K562 (cell line): ENCODE measurements at regions not wholly inside any gene's neighbourhood (a gene's known extent, or its start where the extent isn't known, plus 50 kb on each side); places are given as distances from the start of the nearest gene placed in this dataset.

ENCODE experiments used
- ATAC-seq: fragments of 200-7000 bp; cut with Tn5 transposase; 3 replicates; pipeline ENCODE4 v1.9.1; 2020; ENCODE audit warnings: moderate library complexity
- BruUV-seq: library from RNA; stranded (reverse); fragments of 400-500 nt; replicated peaks from 2 replicates; lab custom pipeline; 2021; lab: Mats Ljungman, UMichigan
- CTCF ChIA-PET: fragments of 300-600 bp; formaldehyde crosslinking; extraction: SDS; loops from one replicate; lab custom pipeline; 2021; ENCODE audit warnings: low intra/inter-chr PET ratio; lab: Yijun Ruan, JAX
- POLR2A ChIA-PET: fragments of 300-600, 350-650 bp; sonication (Branson Sonifier 250); formaldehyde crosslinking; extraction: SDS; loops from one replicate; lab custom pipeline; 2021; ENCODE audit warnings: antibody characterized with exemption, inconsistent platforms; lab: Yijun Ruan, JAX
- DNase-seq, 4 experiments: peaks; one replicate each; pipeline versions ENCODE4 v3.0.0 to v3.0.0-alpha.2; 2011 to 2018; ENCODE audit warnings: low spot score in 3 of 4, mixed read lengths in 3 of 4; ENCODE audit errors: extremely low read depth in 1 of 4
- FAIRE-seq: peaks from 2 replicates; lab custom pipeline; 2011; peaks lifted over from hg19 to GRCh38; lab: Jason Lieb, UNC
- H2AFZ ChIP-seq: 2 replicates; pipeline ENCODE4 v1.6.0; 2011; ENCODE audit warnings: low read depth, low read length, control low read depth, inconsistent platforms
- H3K27ac ChIP-seq: fragments of 200-600 bp; 3 replicates; pipeline ENCODE4 v1.8.0; 2011; ENCODE audit warnings: low read depth, mild to moderate bottlenecking, control low read depth, inconsistent platforms, low read length, moderate library complexity, mixed read lengths; ENCODE audit errors: extremely low read depth
- H3K27me3 ChIP-seq, 2 experiments: fragments of 300-600 bp in 1 of 2; 2 replicates in 1 of 2; 3 replicates in 1 of 2; pipeline versions ENCODE4 v1.6.0 to v1.8.0; 2011; ENCODE audit warnings: inconsistent platforms in 2 of 2, low read length in 2 of 2, mild to moderate bottlenecking in 1 of 2, mixed read lengths in 1 of 2, moderate library complexity in 1 of 2; ENCODE audit not compliant: control insufficient read depth in 2 of 2, insufficient read depth in 2 of 2
- H3K36me3 ChIP-seq: fragments of 300-600 bp; 3 replicates; pipeline ENCODE4 v1.8.0; 2011; ENCODE audit warnings: mild to moderate bottlenecking, low read length, inconsistent platforms; ENCODE audit not compliant: control insufficient read depth, insufficient read depth
- H3K4me1 ChIP-seq, 2 experiments: fragments of 200-600 bp in 1 of 2; replicated peaks in 1 of 2; 2 replicates in 1 of 2; 3 replicates in 1 of 2; pipeline versions ENCODE4 v1.5.1 to v1.8.0; 2011; ENCODE audit warnings: inconsistent platforms in 2 of 2, low read length in 2 of 2, mild to moderate bottlenecking in 1 of 2, mixed read lengths in 1 of 2, moderate library complexity in 1 of 2; ENCODE audit not compliant: control insufficient read depth in 2 of 2, insufficient read depth in 2 of 2
- H3K4me2 ChIP-seq: 2 replicates; pipeline ENCODE4 v1.6.1; 2011; ENCODE audit warnings: low read length, control low read depth, inconsistent platforms, mixed read lengths; ENCODE audit not compliant: insufficient read depth
- H3K4me3 ChIP-seq: fragments of 200-600 bp; sonication (generic), shearing (Covaris generic); 2 replicates; pipeline ENCODE4 v1.5.1; 2016; ENCODE audit warnings: control low read depth, inconsistent platforms
- H3K79me2 ChIP-seq: fragments of 200-600 bp; 3 replicates; pipeline ENCODE4 v1.8.0; 2011; ENCODE audit warnings: low read length, inconsistent platforms; ENCODE audit not compliant: control insufficient read depth, insufficient read depth
- H3K9ac ChIP-seq, 2 experiments: 2 replicates each; pipeline versions ENCODE4 v1.6.0 to v1.6.1; 2011; ENCODE audit warnings: low read depth in 2 of 2, low read length in 2 of 2, control low read depth in 1 of 2, inconsistent platforms in 1 of 2, mild to moderate bottlenecking in 1 of 2, mixed read lengths in 1 of 2; ENCODE audit not compliant: insufficient read depth in 1 of 2
- H3K9me1 ChIP-seq: one replicate; pipeline ENCODE4 v1.6.0; 2011; ENCODE audit warnings: inconsistent platforms, mild to moderate bottlenecking, low read length, moderate library complexity; ENCODE audit not compliant: control insufficient read depth, insufficient read depth
- H3K9me3 ChIP-seq: replicated peaks from 2 replicates; pipeline ENCODE4 v1.5.1; 2011; ENCODE audit warnings: low read depth, low read length, inconsistent platforms; ENCODE audit not compliant: control insufficient read depth, insufficient read depth
- H4K20me1 ChIP-seq: replicated peaks from 2 replicates; pipeline ENCODE4 v1.6.1; 2011; ENCODE audit warnings: low read length, inconsistent platforms, mixed read lengths; ENCODE audit not compliant: control insufficient read depth, insufficient read depth
- BDP1 ChIP-seq: IDR thresholded peaks from 3 replicates; pipeline ENCODE4 v1.6.1; 2011; ENCODE audit not compliant: insufficient read length, insufficient read depth
- CHD4 ChIP-seq: fragments of 200-600 bp; sonication (generic); IDR thresholded peaks from 3 replicates; pipeline ENCODE4 v1.6.1; 2012; ENCODE audit warnings: low read depth, mild to moderate bottlenecking, mixed read lengths, low read length, inconsistent platforms; ENCODE audit not compliant: insufficient read depth, insufficient replicate concordance, poor library complexity, severe bottlenecking
- FOXA3 ChIP-seq, 2 experiments: fragments of 450-650 bp in 1 of 2; sonication (generic) in 1 of 2; formaldehyde crosslinking; IDR thresholded peaks in 1 of 2; conservative IDR thresholded peaks in 1 of 2; 2 replicates each; pipeline versions ENCODE4 v1.4.0 to v1.8.0; 2020 to 2022; ENCODE audit warnings: mild to moderate bottlenecking in 2 of 2, missing genetic modification reagents in 1 of 2
- GATA2 ChIP-seq: sonication (generic); formaldehyde crosslinking; IDR thresholded peaks from 2 replicates; pipeline ENCODE4 v1.4.0; 2020; ENCODE audit warnings: mild to moderate bottlenecking, missing genetic modification reagents
- ZNF143 ChIP-seq: sonication (generic); formaldehyde crosslinking; IDR thresholded peaks from 2 replicates; pipeline ENCODE4 v1.9.0; 2022; ENCODE audit warnings: mild to moderate bottlenecking, missing genetic modification reagents
- ZNF408 ChIP-seq: fragments of 250-450 bp; sonication (Bioruptor Pico); IDR thresholded peaks from 2 replicates; pipeline ENCODE4 v1.4.0; 2020; ENCODE audit warnings: low read depth, mild to moderate bottlenecking, moderate library complexity
- ZNF695 ChIP-seq: fragments of 450-650 bp; formaldehyde crosslinking; IDR thresholded peaks from 2 replicates; pipeline ENCODE4 v1.4.0; 2020; ENCODE audit warnings: mild to moderate bottlenecking, moderate library complexity
- WGBS: fragments of 100-300 bp; shearing (Covaris generic); methylation state at CpG from one replicate; pipeline ENCODE4 v1.1.6; 2016; ENCODE audit warnings: low coverage, mixed read lengths; ENCODE audit not compliant: insufficient coverage; ENCODE audit errors: missing lambda C conversion rate; 5-methylcytosine and 5-hydroxymethylcytosine counted together
- in situ Hi-C: fragments of 300-500 bp; cut with MboI; formaldehyde crosslinking; loops from 4 replicates; pipeline ENCODE4 v1.15.0; 2018; ENCODE audit warnings: inconsistent platforms, mixed read lengths
- intact Hi-C: fragments of 100-400 bp; cut with micrococcal nuclease; formaldehyde crosslinking; loops from 2 replicates; pipeline ENCODE4 v1.14.2; 2022
- TF ChIP-seq, protein P1 (sequence below), 2 experiments: fragments of 450-650 bp; IDR thresholded peaks; 2 replicates each; pipeline ENCODE4 v1.6.1; 2016; ENCODE audit warnings: mild to moderate bottlenecking in 2 of 2, borderline replicate concordance in 1 of 2, low read depth in 1 of 2, moderate library complexity in 1 of 2

DNA sequence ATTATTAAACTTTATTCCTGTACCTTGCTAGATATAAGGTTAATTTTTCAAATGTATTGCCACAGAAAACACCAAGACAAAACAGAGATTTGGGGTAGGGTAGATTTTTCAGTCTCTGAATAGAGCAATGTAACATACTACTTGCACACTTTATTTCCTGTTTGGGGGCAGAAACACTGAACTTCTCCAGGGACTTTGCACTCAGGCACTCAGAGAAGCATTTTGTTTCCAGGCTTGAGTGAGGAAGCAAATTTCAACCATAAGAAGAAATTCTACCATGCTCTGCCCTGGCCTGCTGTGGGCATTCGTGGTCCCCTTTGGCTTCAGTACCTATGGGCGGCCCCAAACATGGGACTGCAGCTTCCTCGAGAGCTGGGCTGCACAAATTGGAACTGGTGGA is 399.1 kb downstream of the DAD1 start:
- TF ChIP-seq ZNF408, result no peak
- no peaks in the 10 kb centered on the region for H3K9me1 ChIP-seq
- ATAC-seq (no peak), FAIRE-seq (no peak), DNase-seq (no peak)
- H3K36me3 ChIP-seq, result no peaks in the 10 kb centered on the region
- H3K79me2 ChIP-seq, result no peaks in the 10 kb centered on the region
- 0% methylated on average over 3 of the region's 3 CpGs for WGBS
- no peak overlapping the region for H3K9ac ChIP-seq
- intact Hi-C loops, result no loop called here
- no peaks in the 10 kb centered on the region for H3K27me3 ChIP-seq
- H3K9me3 ChIP-seq, result no peaks in the 10 kb centered on the region
- in situ Hi-C loops, result no loop called here
- H3K27ac ChIP-seq, result no peak overlapping the region
- H2AFZ ChIP-seq, result no peak overlapping the region
- ChIA-PET POLR2A (no interaction called here), CTCF (no interaction called here)
- H3K4me1 ChIP-seq, result no peaks in the 10 kb centered on the region
- H3K4me3 ChIP-seq, result no peak overlapping the region
- no TSS peak for BruUV-seq
- H4K20me1 ChIP-seq, result no peaks in the 10 kb centered on the region
- H3K4me2 ChIP-seq, result no peak overlapping the region

DNA sequence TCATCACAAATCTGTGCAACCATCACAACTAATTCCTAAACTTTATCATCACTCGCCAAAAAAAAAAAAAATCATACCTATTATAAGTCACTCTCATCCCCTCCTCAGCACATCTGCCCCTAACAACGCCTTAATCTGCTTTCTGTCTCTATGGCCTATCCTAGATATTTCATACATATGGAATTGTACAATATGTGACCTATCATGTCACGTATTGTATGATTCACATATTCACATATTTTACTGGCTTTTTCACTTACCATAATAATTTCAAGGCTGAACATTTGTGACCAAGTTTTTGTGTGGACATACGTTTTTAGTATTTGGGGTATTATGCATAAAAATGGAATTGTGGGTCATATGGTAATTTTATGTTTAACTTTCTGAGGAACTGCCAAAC is 400.7 kb downstream of the DAD1 start:
- POLR2A ChIA-PET, result no interaction called here
- Histone ChIP-seq H3K9me3 (no peaks in the 10 kb centered on the region), H3K4me3 (no peak overlapping the region), H3K36me3 (no peaks in the 10 kb centered on the region), H3K27me3 (no peaks in the 10 kb centered on the region), H3K9me1 (no peaks in the 10 kb centered on the region), H3K27ac (no peak overlapping the region), H3K4me2 (no peak overlapping the region), H3K4me1 (no peaks in the 10 kb centered on the region), H4K20me1 (no peaks in the 10 kb centered on the region), H2AFZ (no peak overlapping the region), H3K9ac (no peak overlapping the region), H3K79me2 (no peaks in the 10 kb centered on the region)
- in situ Hi-C loops, result no loop called here
- CTCF ChIA-PET, result no interaction called here
- no peak for FAIRE-seq
- WGBS, result 0% methylated on average over 4 of the region's 4 CpGs
- intact Hi-C loops, result no loop called here
- DNase-seq, result no peak
- ATAC-seq, result no peak
- no TSS peak for BruUV-seq
- TF ChIP-seq, protein P1, sequence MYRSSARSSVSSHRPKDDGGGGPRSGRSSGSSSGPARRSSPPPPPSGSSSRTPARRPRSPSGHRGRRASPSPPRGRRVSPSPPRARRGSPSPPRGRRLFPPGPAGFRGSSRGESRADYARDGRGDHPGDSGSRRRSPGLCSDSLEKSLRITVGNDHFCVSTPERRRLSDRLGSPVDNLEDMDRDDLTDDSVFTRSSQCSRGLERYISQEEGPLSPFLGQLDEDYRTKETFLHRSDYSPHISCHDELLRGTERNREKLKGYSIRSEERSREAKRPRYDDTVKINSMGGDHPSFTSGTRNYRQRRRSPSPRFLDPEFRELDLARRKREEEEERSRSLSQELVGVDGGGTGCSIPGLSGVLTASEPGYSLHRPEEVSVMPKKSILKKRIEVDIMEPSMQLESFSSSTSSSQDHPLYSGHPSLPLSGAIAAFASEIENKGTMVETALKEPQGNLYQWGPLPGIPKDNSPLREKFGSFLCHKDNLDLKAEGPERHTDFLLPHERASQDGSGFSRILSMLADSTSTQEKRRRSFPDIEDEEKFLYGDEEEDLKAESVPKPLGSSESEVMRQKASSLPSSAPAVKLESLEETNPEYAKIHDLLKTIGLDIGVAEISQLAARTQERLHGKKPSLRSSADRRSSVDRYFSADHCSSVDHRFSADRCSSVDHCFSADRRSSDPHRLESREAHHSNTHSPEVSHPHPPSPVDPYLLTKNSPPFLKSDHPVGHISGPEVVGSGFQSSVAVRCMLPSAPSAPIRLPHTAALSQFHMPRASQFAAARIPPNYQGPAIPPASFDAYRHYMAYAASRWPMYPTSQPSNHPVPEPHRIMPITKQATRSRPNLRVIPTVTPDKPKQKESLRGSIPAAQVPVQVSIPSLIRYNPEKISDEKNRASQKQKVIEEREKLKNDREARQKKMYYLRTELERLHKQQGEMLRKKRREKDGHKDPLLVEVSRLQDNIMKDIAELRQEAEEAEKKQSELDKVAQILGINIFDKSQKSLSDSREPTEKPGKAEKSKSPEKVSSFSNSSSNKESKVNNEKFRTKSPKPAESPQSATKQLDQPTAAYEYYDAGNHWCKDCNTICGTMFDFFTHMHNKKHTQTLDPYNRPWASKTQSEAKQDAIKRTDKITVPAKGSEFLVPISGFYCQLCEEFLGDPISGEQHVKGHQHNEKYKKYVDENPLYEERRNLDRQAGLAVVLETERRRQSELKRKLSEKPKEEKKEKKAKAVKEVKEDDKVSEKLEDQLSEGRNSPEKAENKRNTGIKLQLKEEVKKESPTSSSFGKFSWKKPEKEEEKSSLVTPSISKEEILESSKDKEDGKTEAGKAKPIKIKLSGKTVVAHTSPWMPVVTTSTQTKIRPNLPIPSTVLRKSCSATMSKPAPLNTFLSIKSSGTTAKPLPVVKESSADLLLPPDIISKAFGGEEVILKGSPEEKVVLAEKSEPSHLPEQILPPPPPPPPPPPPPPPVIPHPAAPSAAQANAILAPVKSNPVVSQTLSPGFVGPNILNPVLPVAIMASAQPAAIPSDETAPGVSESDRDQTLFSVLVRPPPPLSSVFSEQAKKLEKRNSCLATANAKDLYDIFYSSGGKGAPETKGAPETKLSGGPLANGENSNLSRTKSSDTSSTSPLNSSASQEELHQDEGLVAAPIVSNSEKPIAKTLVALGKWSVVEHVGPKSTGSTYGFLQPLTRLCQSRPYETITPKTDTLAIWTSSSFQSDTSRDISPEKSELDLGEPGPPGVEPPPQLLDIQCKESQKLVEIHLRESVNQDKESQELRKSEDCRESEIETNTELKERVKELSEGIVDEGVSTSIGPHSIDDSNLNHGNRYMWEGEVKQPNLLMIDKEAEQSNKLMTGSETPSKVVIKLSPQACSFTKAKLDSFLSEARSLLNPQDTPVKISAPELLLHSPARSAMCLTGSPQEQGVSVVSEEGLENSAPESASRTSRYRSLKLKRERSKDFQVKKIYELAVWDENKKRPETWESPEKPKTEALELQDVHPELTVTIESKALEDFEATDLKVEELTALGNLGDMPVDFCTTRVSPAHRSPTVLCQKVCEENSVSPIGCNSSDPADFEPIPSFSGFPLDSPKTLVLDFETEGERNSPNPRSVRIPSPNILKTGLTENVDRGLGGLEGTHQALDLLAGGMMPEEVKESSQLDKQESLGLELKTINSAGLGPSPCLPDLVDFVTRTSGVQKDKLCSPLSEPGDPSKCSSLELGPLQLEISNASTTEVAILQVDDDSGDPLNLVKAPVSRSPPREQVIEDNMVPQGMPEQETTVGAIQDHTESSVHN (IDR thresholded peaks at IDR 0.05; ENCODE audit: borderline replicate concordance in 1 of 2, low read depth in 1 of 2), result no peak
- TF ChIP-seq ZNF695 (CRISPR knock-in tag) (no peak), CHD4 (no peak), GATA2 (CRISPR knock-in tag) (no peak), ZNF143 (CRISPR knock-in tag) (no peak), FOXA3 (CRISPR knock-in tag; conservative IDR thresholded peaks at IDR 0.05 in 1 of 2, IDR thresholded peaks at IDR 0.05 in 1 of 2) (no peak), BDP1 (no peak)
